ENCODE measurements at regions not wholly inside any gene's neighbourhood (a gene's known extent, or its start where the extent isn't known, plus 50 kb on each side); places are given as distances from the start of the nearest gene placed in this dataset.

GRCh38 chr14:46322076-46322475 lies 329.5 kb downstream of the RPL10L start:
- TF ChIP-seq EP300 (IDR thresholded peaks at IDR 0.05): no peak
- no peak for TF ChIP-seq CTCF (IDR thresholded peaks at IDR 0.05)
- no peak for TF ChIP-seq POLR2A (IDR thresholded peaks at IDR 0.05)
